HG02763 (cell line): ENCODE measurements at regions not wholly inside any gene's neighbourhood (a gene's known extent, or its start where the extent isn't known, plus 50 kb on each side); places are given as distances from the start of the nearest gene placed in this dataset.

Experiments
- ATAC-seq: cut with Tn5 transposase; IDR thresholded peaks from one replicate; pipeline ENCODE4 v1.9.1; 2021; ENCODE audit warnings: mild to moderate bottlenecking, moderate library complexity; ENCODE audit not compliant: unreplicated experiment

GRCh38 chr2:225158360-225158759 is 116.1 kb upstream of the DOCK10 start:
- no peak for ATAC-seq

DNA sequence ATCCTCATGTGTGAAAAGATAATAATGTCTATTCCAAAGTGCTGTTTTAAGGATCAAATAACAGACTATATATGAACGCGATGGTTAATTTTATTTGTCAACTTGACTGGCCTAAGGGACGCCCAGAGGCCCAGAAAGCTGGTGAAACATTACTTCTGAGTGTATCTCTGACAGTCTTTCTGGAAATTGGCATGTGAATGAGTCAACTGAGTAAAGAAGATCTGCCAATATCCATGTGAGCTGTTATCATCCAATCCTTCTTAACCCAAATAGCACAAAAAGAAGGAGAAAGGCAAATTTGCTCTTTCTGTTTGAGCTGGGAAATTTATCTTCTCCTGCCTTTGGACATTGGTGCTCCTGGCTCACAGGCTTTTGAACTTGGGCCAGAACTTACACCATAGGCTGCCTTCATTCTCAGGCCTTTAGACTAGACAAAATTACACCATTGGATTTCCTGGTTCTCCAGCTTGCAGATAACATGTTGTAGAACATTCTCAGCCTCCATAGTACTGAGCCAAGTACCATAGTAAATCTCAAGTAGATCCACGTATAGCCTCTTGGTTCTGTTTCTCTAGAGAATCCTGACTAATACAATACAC is 114.7 kb upstream of the DOCK10 start:
- no peak for ATAC-seq

DNA sequence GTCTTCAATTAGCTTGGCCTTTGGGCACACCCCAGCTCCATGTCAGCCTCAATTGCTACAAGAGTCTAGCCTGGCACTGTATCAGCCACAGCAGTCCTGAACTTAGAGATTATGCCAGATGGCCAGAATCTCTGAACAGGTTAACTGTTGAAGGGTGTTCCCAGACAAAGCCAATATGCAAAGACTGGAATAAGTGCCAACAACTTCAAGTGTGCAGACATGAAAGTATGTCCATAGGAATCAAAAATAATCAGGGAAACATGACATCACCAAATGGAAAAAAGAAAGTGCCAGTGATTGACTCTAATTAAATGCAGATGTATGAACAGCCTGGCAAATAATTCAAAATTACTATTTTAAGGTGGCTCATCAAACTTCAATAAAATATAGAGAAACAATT is 98.5 kb upstream of the DOCK10 start:
- ATAC-seq: no peak

GRCh38 chr2:225137971-225138370 is 95.7 kb upstream of the DOCK10 start:
- no peak for ATAC-seq

DNA sequence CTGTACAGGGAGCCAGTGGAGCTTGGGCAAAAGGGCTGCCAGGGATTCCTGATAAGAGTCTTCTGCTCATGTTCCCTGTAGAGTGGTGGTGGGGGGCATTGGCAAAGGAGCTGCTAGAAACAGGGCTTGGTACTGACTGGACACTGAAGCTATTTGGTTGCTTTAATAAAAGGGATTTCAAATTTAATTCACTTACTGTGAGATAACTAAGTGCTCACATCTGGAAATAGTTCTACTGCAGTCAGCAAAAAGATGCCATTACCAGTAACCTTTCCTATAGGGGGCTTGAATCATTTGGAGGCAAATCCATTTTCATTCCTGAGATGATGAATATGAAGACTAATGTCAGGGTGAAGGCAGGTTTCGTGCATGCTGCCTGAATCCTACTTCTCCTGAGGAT is 94.3 kb upstream of the DOCK10 start:
- no peak for ATAC-seq

DNA sequence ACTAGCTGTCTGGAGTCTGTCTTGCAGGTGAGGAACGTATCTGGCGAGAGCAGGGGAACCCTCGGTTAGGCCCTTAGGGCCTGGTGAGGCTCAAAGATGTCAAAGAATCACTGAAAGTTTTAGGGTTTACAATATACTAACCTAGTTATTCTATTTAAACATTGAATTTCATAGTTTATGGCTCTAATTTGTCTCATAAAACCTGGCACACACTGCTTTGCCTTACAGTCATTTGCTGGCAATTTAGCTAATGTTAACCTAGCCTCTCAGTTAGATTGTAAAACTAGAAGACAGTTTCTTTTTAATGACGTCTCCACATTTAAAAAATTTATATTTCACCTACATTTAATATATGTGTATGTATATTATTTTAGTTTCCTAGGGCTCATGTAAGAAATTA is 89.6 kb upstream of the DOCK10 start:
- no peak for ATAC-seq

- no peak for ATAC-seq
Observed at GRCh38 chr2:225130093-225130492, 87.8 kb upstream of the DOCK10 start.

DNA sequence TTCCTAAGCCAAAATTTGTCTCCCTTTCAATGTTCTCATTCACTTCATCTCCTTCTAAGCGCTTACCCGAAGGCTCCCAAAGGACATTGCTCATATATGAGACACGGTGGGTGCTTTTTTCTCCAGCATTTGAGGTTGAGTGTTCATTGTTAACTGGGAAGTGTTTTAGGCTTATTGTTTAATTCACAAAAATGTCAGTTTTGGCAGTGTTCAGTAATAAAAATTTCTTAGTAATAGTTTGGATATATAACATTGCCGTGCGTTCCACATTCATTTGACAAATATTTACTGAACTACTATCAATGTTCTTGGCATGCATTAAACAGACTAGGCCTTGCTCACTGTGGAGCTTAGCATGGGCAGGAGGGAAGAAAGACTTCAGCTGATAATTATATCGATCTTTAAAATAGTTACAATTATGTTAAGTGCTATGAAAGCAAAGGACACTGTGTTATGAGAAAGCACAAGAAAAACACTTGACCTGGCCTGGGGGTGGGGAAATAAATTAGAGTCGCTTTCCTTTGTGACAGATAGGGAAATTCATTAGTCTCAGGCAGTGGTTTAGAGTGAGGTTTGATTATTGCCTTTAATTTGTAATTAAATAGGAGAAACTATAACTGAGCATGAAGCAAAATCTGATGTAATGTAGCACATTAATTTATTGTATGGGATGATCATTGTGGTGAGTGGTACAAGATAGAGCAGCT is 82.2 kb upstream of the DOCK10 start:
- ATAC-seq: no peak

DNA sequence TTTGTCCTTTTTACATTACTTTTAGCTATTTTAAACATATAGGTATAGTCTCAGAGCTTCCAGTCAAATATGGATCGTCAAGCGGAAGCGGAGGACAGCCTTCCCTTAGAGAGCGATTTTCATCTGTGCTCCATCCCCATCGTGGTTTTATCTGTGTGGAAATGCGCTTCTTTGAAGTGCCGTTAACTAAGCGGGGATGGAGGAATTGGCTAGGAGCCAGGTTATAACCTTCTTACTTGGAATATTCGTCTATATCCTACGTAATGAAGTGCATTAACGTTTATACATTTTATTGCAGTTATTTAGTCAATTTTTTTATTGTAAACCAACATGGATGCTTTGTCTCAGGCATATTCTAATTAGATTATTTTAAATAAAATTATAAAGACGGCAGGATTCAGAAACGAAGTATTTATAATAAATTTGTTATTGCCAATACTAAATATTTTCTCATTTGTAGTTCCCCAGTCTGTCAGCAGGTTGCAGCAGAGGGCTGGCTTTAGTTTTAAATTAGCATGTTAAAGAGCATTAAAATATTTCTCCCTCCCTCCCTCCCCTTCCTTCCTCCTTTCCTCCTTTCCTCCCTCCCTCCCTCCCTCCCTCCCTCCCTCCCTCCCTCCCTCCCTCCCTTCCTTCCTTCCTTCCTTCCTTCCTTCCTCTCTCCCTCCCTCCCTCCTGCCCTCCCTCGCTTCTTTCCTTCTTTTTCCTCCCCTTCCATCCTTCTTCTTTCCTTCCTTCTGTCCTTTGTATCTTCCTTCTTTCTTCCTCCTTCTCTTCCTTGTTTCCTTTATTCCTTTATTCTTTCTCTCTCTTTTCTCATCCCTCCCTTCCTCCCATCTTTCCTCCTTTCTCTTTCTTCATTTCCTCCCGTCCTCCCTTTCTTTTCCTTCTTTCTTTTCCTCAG is 80.6 kb upstream of the DOCK10 start:
- no peak for ATAC-seq

GRCh38 chr2:225122007-225122406 is 79.7 kb upstream of the DOCK10 start:
- no peak for ATAC-seq

DNA sequence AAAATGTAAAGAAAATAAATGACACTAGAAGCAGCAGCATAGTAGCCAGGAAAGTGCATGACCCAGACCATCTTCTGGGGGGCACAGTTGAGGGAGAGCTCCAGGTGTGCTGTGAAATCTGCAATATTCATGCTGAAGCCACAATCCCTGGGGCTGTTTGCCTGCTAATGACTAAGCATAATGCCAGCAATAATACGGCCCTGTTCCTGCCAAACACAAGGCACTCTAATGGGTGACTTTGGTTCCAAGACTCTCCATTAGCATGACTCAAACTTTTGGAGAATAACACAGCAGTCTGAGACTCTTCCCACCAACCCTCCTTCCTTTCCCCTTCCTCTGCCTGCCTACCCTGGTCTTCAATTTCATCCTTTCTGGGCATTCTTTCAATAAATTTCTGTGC is 77.9 kb upstream of the DOCK10 start:
- ATAC-seq: no peak

DNA sequence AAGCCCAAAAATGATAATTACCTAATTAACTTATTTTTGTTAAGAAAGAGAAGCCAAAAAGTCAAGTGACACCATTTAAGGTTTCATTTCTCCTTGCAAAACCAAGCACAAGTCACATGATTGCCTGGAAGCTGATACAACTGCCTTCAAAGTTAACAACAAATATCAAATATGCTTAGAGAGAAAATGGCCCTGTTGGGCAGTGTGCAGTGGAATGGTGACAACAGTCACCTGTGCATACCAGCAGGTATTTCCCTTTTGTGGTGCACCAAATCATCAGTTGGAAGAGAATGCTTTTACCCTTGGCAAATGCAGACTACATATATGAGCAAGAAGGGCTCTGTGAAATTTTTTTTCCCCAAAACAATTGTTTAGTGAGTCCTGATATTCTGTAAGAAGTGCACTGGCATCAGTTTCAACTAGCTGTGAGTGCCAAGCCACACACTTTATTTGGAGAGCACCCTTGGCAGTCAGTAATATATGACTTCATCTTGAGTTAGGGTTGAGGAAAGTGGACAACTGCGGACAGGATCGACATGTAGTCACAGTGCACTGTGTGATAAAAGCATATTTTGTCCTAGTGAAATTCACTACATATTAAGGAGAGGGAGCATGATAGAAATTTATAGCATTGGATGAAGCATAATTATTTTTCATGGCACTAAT is 74.9 kb upstream of the DOCK10 start:
- ATAC-seq: no peak

DNA sequence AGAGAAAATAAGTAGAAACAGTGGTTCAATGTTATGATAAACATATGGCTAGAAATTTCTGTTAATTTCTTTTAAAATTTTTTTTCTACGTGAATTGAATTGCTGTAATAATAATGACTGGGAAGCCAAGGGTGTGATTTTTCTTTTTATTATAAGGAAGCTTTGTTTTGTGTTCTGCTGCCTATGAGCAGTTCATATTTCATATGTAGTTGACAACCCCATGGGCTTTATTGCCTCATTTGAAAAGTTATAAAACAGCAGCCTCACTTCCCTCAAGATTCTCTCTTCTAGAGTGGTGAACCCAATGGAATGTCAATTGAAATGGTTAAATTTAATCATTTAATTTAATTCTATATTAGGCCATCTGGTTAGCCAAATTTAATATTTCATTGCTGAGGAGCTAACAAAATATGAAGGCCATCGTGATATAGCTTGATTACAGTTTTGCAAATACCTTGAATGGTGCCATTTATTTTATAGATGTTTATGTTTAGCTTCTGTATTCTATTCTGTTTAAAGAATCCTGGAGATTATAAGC is 72.6 kb upstream of the DOCK10 start:
- no peak for ATAC-seq

- ATAC-seq: no peak
Observed at GRCh38 chr2:225113371-225114015, 71.2 kb upstream of the DOCK10 start.

GRCh38 chr2:225112362-225113126 is 70.3 kb upstream of the DOCK10 start:
- ATAC-seq: no peak

GRCh38 chr2:225108805-225109204 is 66.5 kb upstream of the DOCK10 start:
- ATAC-seq: no peak

DNA sequence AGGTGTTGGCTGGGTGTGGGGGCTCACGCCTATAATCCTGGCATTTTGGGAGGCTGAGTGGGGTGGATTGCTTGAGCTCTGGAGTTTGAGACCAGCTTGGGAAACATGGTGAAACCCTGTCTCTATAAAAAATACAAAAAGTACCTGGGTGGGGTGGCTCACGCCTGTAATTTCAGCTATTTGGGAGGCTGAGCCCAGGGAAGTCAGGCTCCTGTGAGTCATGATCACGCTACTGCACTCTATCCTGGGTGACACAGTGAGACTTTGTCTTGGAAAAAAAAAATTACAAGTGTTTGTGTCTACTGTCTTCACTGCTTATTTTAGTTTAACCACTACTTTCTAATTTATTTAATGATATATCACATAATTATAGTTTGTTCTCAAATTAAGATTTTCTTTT is 62.7 kb upstream of the DOCK10 start:
- ATAC-seq: no peak

GRCh38 chr2:225104321-225104720 is 62.1 kb upstream of the DOCK10 start:
- ATAC-seq: no peak

- no peak for ATAC-seq
Observed at GRCh38 chr2:225103737-225104141, 61.5 kb upstream of the DOCK10 start.

GRCh38 chr2:225100856-225101294 is 58.6 kb upstream of the DOCK10 start:
- ATAC-seq: no peak
